GM12872 (cell line): ENCODE measurements at regions not wholly inside any gene's neighbourhood (a gene's known extent, or its start where the extent isn't known, plus 50 kb on each side); places are given as distances from the start of the nearest gene placed in this dataset.

ENCODE experiments used
- CTCF ChIP-seq: IDR thresholded peaks from 3 replicates; pipeline ENCODE4 v1.5.1; 2011; ENCODE audit warnings: low read depth, mild to moderate bottlenecking, low read length, moderate library complexity; ENCODE audit not compliant: insufficient read depth

- TF ChIP-seq CTCF = no peak
Measured at GRCh38 chr5:39794513-39795210, 369.9 kb upstream of the DAB2 start.

GRCh38 chr5:39785410-39785809 is 360.6 kb upstream of the DAB2 start:
- TF ChIP-seq CTCF = no peak

- TF ChIP-seq CTCF = no peak
Measured at GRCh38 chr5:39783756-39784421, 359.1 kb upstream of the DAB2 start.

GRCh38 chr5:39780347-39780746 is 355.6 kb upstream of the DAB2 start:
- TF ChIP-seq CTCF = no peak

GRCh38 chr5:39779831-39780230 is 355.1 kb upstream of the DAB2 start:
- TF ChIP-seq CTCF = no peak

- no peak for TF ChIP-seq CTCF
Measured at GRCh38 chr5:39775797-39776365, 351.1 kb upstream of the DAB2 start.

GRCh38 chr5:39775086-39775796 is 350.5 kb upstream of the DAB2 start:
- no peak for TF ChIP-seq CTCF
